Suprapubic skin (tissue), 4 donors: ENCODE measurements at regions not wholly inside any gene's neighbourhood (a gene's known extent, or its start where the extent isn't known, plus 50 kb on each side); places are given as distances from the start of the nearest gene placed in this dataset.

Experiments used
- POLR2A ChIP-seq, 2 donors: fragments of 450-650 bp; IDR thresholded peaks; one replicate each; pipeline ENCODE4 v1.6.1; 2017; ENCODE audit warnings: antibody characterized with exemption in 2 of 2, mild to moderate bottlenecking in 2 of 2, moderate library complexity in 2 of 2
- POLR2AphosphoS5 ChIP-seq, 3 donors: sonication (generic); formaldehyde crosslinking; IDR thresholded peaks; one replicate each; pipeline ENCODE4 v1.6.1; 2017; ENCODE audit warnings: antibody characterized with exemption in 3 of 3
- TF ChIP-seq, protein P1 (sequence below), 2 donors: fragments of 200-600 bp in 1 of 2; fragments of 450-650 bp in 1 of 2; sonication (generic) in 1 of 2; IDR thresholded peaks; one replicate each; pipeline ENCODE4 v1.5.1; 2016 to 2019; ENCODE audit warnings: antibody characterized with exemption in 2 of 2, mild to moderate bottlenecking in 1 of 2, moderate library complexity in 1 of 2

DNA sequence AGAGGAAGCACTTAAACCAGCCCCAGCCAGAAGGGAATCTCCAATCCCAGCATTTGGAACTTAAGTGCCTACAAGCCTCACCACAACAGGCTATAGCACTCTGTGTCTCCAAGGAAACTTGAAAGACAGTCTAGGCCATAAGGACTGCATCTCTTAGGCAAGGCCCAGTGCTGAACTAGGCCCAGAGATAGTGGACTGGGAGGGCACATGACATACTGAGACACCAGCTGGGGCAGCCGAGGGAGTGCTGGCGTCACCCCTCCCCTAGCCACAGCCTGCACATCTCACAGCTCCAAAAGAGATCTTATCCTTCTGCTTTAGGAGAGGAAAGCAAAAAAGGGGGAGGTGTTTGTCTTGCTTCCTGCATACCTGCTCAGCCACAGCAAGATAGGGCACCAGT lies 618.5 kb downstream of the COL12A1 start:
- TF ChIP-seq, protein P1, sequence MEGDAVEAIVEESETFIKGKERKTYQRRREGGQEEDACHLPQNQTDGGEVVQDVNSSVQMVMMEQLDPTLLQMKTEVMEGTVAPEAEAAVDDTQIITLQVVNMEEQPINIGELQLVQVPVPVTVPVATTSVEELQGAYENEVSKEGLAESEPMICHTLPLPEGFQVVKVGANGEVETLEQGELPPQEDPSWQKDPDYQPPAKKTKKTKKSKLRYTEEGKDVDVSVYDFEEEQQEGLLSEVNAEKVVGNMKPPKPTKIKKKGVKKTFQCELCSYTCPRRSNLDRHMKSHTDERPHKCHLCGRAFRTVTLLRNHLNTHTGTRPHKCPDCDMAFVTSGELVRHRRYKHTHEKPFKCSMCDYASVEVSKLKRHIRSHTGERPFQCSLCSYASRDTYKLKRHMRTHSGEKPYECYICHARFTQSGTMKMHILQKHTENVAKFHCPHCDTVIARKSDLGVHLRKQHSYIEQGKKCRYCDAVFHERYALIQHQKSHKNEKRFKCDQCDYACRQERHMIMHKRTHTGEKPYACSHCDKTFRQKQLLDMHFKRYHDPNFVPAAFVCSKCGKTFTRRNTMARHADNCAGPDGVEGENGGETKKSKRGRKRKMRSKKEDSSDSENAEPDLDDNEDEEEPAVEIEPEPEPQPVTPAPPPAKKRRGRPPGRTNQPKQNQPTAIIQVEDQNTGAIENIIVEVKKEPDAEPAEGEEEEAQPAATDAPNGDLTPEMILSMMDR (IDR thresholded peaks at IDR 0.05), result no peak
- TF ChIP-seq POLR2A (IDR thresholded peaks at IDR 0.05), result no peak
- no peak for TF ChIP-seq POLR2AphosphoS5 (IDR thresholded peaks at IDR 0.05)
